Testis (tissue), 2 donors: ENCODE measurements at regions not wholly inside any gene's neighbourhood (a gene's known extent, or its start where the extent isn't known, plus 50 kb on each side); places are given as distances from the start of the nearest gene placed in this dataset.

Experiments used
- CTCF ChIP-seq, 3 experiments: fragments of 450-650 bp in 2 of 3; fragments of 200-600 bp in 1 of 3; sonication (generic) in 1 of 3; IDR thresholded peaks; one replicate each; pipeline ENCODE4 v1.5.1; 2016 to 2019; ENCODE audit warnings: antibody characterized with exemption in 3 of 3, mild to moderate bottlenecking in 2 of 3, moderate library complexity in 1 of 3
- POLR2A ChIP-seq: fragments of 450-650 bp; IDR thresholded peaks from one replicate; pipeline ENCODE4 v1.6.1; 2017; ENCODE audit warnings: antibody characterized with exemption, mild to moderate bottlenecking, moderate library complexity

- TF ChIP-seq CTCF (IDR thresholded peaks at IDR 0.05) (no peak), POLR2A (no peak)
Observed at GRCh38 chr18:10351219-10351818, 103.1 kb upstream of the APCDD1 start.
